ENCODE measurements at regions not wholly inside any gene's neighbourhood (a gene's known extent, or its start where the extent isn't known, plus 50 kb on each side); places are given as distances from the start of the nearest gene placed in this dataset.

DNA sequence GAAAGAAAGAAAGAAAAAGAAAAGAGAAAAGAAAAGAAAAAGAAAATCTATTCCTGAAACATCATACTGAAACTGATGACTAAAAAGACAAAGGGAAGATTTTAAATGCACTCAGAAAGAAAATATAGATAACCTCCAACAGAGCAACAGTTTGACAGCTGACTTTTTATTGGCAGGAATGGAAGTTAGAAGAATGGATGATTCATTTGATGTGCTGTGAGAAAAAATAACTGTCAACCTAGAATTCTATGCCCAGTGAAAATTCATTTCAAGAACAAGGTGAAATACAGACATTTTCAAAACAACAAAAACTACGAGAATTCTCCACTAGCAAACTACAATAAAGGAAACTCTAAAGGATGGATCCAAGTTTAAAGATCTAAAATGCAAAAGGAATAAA is 50.5 kb upstream of the HSPA12A start:
- DNase-seq (ENCODE audit: low spot score), result no peak

DNA sequence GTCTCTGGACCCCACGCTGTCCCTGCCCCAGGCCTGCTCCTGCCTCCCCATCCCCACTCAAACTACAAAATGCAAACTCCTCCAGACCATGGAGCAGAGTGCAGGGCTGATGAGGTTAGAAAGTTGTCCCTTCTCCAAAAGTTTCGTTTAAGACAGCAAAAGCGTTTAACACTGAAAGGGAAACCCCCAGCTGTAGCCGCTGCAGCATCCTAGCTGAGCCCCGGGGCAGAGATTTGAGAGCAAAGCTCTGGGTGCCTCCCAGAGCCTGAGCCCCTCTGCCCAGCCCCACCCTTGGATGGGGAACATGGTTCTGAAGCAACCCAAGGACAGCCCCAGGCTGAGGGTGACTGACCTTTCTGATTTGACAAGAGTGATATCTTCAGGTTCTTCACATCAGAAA is 52.8 kb upstream of the ENO4 start:
- no peak for DNase-seq (ENCODE audit: low spot score)

- peak; percentile 71 for DNase-seq (ENCODE audit: low spot score)
These were observed 52.3 kb upstream of the ENO4 start for GRCh38 chr10:116796910-116797513.

- no peak for DNase-seq (ENCODE audit: low spot score)
These were observed 50.4 kb upstream of the ENO4 start for GRCh38 chr10:116798859-116799258.
